ENCODE measurements at regions not wholly inside any gene's neighbourhood (a gene's known extent, or its start where the extent isn't known, plus 50 kb on each side); places are given as distances from the start of the nearest gene placed in this dataset.
"Not testable (repeated sequence)": the region's sequence is repeated elsewhere in the genome, so short reads cannot be mapped to it uniquely, and the experiment has no call there.

GRCh38 chr1:208347191-208347590 is 103.0 kb upstream of the PLXNA2 start:
- DNase-seq (ENCODE audit: low read depth), result no peak

GRCh38 chr1:208349694-208350330 is 105.6 kb upstream of the PLXNA2 start:
- DNase-seq (ENCODE audit: low read depth), result no peak

GRCh38 chr1:208350815-208351214 is 106.6 kb upstream of the PLXNA2 start:
- DNase-seq (ENCODE audit: low read depth), result no peak

GRCh38 chr1:208351838-208352237 is 107.7 kb upstream of the PLXNA2 start:
- DNase-seq (ENCODE audit: low read depth), result no peak

GRCh38 chr1:208353797-208354196 is 109.6 kb upstream of the PLXNA2 start:
- not testable (repeated sequence) for DNase-seq (ENCODE audit: low read depth)

- no peak for DNase-seq (ENCODE audit: low read depth)
Observed at GRCh38 chr1:208357644-208358507, 113.7 kb upstream of the PLXNA2 start.

GRCh38 chr1:208358651-208359050 is 114.5 kb upstream of the PLXNA2 start:
- no peak for DNase-seq (ENCODE audit: low read depth)

- DNase-seq (ENCODE audit: low read depth), result no peak
Observed at GRCh38 chr1:208362011-208362410, 117.8 kb upstream of the PLXNA2 start.

GRCh38 chr1:208366559-208366958 is 122.4 kb upstream of the PLXNA2 start:
- no peak for DNase-seq (ENCODE audit: low read depth)

GRCh38 chr1:208369045-208369444 is 124.9 kb upstream of the PLXNA2 start:
- no peak for DNase-seq (ENCODE audit: low read depth)

- DNase-seq (ENCODE audit: low read depth), result no peak
Observed at GRCh38 chr1:208369658-208370057, 125.5 kb upstream of the PLXNA2 start.

- no peak for DNase-seq (ENCODE audit: low read depth)
Observed at GRCh38 chr1:208374391-208374941, 130.3 kb upstream of the PLXNA2 start.

- DNase-seq (ENCODE audit: low read depth), result no peak
Observed at GRCh38 chr1:208381481-208381880, 137.3 kb upstream of the PLXNA2 start.

- no peak for DNase-seq (ENCODE audit: low read depth)
Observed at GRCh38 chr1:208387908-208388811, 144.0 kb upstream of the PLXNA2 start.

- no peak for DNase-seq (ENCODE audit: low read depth)
Observed at GRCh38 chr1:208393416-208393815, 149.2 kb upstream of the PLXNA2 start.

- DNase-seq (ENCODE audit: low read depth), result no peak
Observed at GRCh38 chr1:208393826-208394225, 149.6 kb upstream of the PLXNA2 start.

- DNase-seq (ENCODE audit: low read depth), result no peak
Observed at GRCh38 chr1:208397286-208397685, 153.1 kb upstream of the PLXNA2 start.

GRCh38 chr1:208405014-208405413 is 160.8 kb upstream of the PLXNA2 start:
- DNase-seq (ENCODE audit: low read depth), result no peak

GRCh38 chr1:208409176-208409575 is 165.0 kb upstream of the PLXNA2 start:
- DNase-seq (ENCODE audit: low read depth), result no peak

GRCh38 chr1:208410409-208410808 is 166.2 kb upstream of the PLXNA2 start:
- DNase-seq (ENCODE audit: low read depth), result no peak

GRCh38 chr1:208413006-208413405 is 168.8 kb upstream of the PLXNA2 start:
- DNase-seq (ENCODE audit: low read depth), result no peak

- no peak for DNase-seq (ENCODE audit: low read depth)
Observed at GRCh38 chr1:208418667-208419066, 174.5 kb upstream of the PLXNA2 start.
